ENCODE measurements at regions not wholly inside any gene's neighbourhood (a gene's known extent, or its start where the extent isn't known, plus 50 kb on each side); places are given as distances from the start of the nearest gene placed in this dataset.

- H2BK15ac ChIP-seq (ENCODE audit: low read depth, low read length): no peak overlapping the region
- H3K9me1 ChIP-seq (ENCODE audit: insufficient read depth, low read length): no peaks in the 10 kb centered on the region
- H3K36me3 ChIP-seq (ENCODE audit: control insufficient read depth, insufficient read depth, low read length): no peaks in the 10 kb centered on the region
- H3K4me3 ChIP-seq (ENCODE audit: insufficient read depth, low read depth, low read length): no peak overlapping the region
- H4K5ac ChIP-seq (ENCODE audit: low read depth, low read length): no peak overlapping the region
- ATAC-seq (ENCODE audit: low read depth) (no peak), DNase-seq (no peak)
- no TSS peak for BruUV-seq (replicated peaks)
- H3K14ac ChIP-seq (replicated peaks; ENCODE audit: low read depth, low read length): no peak overlapping the region
- in situ Hi-C loops (cut with MboI; ENCODE audit: low sequenced_read_pairs) (no loop called here), intact Hi-C loops (cut with micrococcal nuclease) (no loop called here), dilution Hi-C loops (cut with HindIII; ENCODE audit: low sequenced_read_pairs, unreplicated experiment) (no loop called here)
- H3K79me1 ChIP-seq (ENCODE audit: low read depth in 1 of 2, low read length in 2 of 2): no peaks in the 10 kb centered on the region
- H3K18ac ChIP-seq (ENCODE audit: low read depth, low read length): no peak overlapping the region
- TF ChIP-seq NFE2L2 (IDR thresholded peaks at IDR 0.05; ENCODE audit: low read depth, low read length): no peak
- TF ChIP-seq RAD21 (IDR thresholded peaks at IDR 0.05; ENCODE audit: low read length): no peak
- TF ChIP-seq CEBPB (IDR thresholded peaks at IDR 0.05; ENCODE audit: low read depth, low read length): no peak
- no peak for TF ChIP-seq RCOR1 (IDR thresholded peaks at IDR 0.05; ENCODE audit: insufficient replicate concordance, low read length)
- TF ChIP-seq CHD1 (IDR thresholded peaks at IDR 0.05; ENCODE audit: low read depth, low read length): no peak
- TF ChIP-seq FOS (IDR thresholded peaks at IDR 0.05; ENCODE audit: low read depth, low read length): no peak
- TF ChIP-seq MAFK (IDR thresholded peaks at IDR 0.05; ENCODE audit: low read depth, low read length): no peak
- no peak for TF ChIP-seq CTCF (conservative IDR thresholded peaks at IDR 0.05; ENCODE audit: low read depth, low read length)
- no peak for TF ChIP-seq RFX5 (IDR thresholded peaks at IDR 0.05; ENCODE audit: low read depth, low read length)
- H4K8ac ChIP-seq (ENCODE audit: low read depth in 2 of 2, low read length in 2 of 2): no peak overlapping the region
- ChIA-PET CTCF (no interaction called here), POLR2A (ENCODE audit: unreplicated experiment) (no interaction called here)
- H3K4me2 ChIP-seq (ENCODE audit: low read depth, low read length): no peak overlapping the region
- no peak overlapping the region for H4K91ac ChIP-seq (ENCODE audit: insufficient read depth, low read depth, low read length)
- no peak overlapping the region for H2BK5ac ChIP-seq (ENCODE audit: low read depth, low read length, poor library complexity, severe bottlenecking)
- H3K4me1 ChIP-seq (ENCODE audit: control insufficient read depth, insufficient read depth, low read length): no peaks in the 10 kb centered on the region
- no peak overlapping the region for H2AK9ac ChIP-seq (replicated peaks; ENCODE audit: low read depth, low read length, poor library complexity)
- no peaks in the 10 kb centered on the region for H4K20me1 ChIP-seq (ENCODE audit: insufficient read depth, low read length)
- no peak overlapping the region for H3K27ac ChIP-seq (ENCODE audit: insufficient read depth, low read length)
- H2AK5ac ChIP-seq (ENCODE audit: low read depth, low read length): no peak overlapping the region
- no peaks in the 10 kb centered on the region for H3K27me3 ChIP-seq (ENCODE audit: control insufficient read depth, insufficient read depth, low read length)
- no CpG with 5 or more reads among the region's 3 CpGs for WGBS, 2 experiments (ENCODE audit: extremely low coverage in 2 of 2, insufficient read length in 1 of 2)
- no peak overlapping the region for H3K9ac ChIP-seq (ENCODE audit: low read depth, low read length)
- H3K4ac ChIP-seq (ENCODE audit: low read depth, low read length): no peak overlapping the region
- no peak overlapping the region for H3K23ac ChIP-seq (ENCODE audit: low read depth, low read length)
- no peak overlapping the region for H2BK20ac ChIP-seq (ENCODE audit: low read depth, low read length)
- H2BK120ac ChIP-seq (ENCODE audit: low read depth, low read length): no peak overlapping the region
- H3K56ac ChIP-seq (ENCODE audit: extremely low read depth, insufficient read depth, low read length): no peak overlapping the region
- H2AFZ ChIP-seq (replicated peaks; ENCODE audit: low read length, poor library complexity): no peak overlapping the region
- peaks cover 8% of the 10 kb centered on the region for H3K9me3 ChIP-seq (ENCODE audit: control insufficient read depth, insufficient read depth, low read length)
Measured at GRCh38 chr3:20391644-20392043, 205.6 kb upstream of the SGO1 start.
